DND-41 (cell line): ENCODE measurements at regions not wholly inside any gene's neighbourhood (a gene's known extent, or its start where the extent isn't known, plus 50 kb on each side); places are given as distances from the start of the nearest gene placed in this dataset.

Experiments used
- EZH2 ChIP-seq: IDR thresholded peaks from 3 replicates; pipeline ENCODE4 v1.6.1; 2012; ENCODE audit warnings: borderline replicate concordance, low read depth, mild to moderate bottlenecking, moderate library complexity, low read length, inconsistent platforms; ENCODE audit not compliant: severe bottlenecking
- TF ChIP-seq, protein P1 (sequence below): IDR thresholded peaks from 2 replicates; pipeline ENCODE4 v1.5.1; 2012; ENCODE audit warnings: borderline replicate concordance, low read length, moderate library complexity, mild to moderate bottlenecking; ENCODE audit not compliant: poor library complexity, severe bottlenecking; ENCODE audit errors: extremely low read depth

DNA sequence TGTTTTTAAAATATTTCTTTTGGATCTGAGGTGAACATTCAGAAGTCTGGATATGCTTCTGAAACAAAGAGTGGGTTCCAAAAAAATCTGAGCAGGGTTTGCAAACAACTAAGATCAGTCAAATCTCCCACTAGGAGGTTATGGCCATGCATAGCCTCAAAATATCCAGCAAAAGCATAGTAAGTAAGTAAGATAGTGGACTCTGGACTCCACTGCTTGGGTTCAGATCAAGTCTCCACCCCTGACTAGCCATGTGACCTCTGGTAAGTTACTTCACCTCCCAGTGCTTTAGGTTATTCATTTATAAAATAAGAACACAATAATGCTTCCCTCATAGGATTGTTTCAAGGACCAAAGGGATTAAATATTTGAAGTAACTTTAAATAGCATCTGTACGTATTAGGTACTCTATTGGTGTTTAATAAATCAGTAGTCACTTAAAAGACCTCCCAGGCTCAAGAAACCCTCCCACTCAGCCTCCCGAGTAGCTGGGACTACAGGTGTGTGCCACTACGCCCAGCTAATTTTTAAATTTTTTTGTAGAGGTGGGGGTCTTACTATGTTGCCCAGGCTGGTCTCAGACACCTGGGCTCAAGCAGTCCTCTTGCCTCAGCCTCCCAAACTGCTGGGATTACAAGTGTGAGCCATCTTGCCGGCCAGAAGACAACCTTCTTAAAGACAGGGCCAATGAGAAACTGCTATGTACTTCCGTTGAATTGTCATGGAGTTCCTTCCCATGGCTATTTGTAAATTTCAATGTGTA, 95.7 kb upstream of the SOX5 start:
- TF ChIP-seq, protein P1, sequence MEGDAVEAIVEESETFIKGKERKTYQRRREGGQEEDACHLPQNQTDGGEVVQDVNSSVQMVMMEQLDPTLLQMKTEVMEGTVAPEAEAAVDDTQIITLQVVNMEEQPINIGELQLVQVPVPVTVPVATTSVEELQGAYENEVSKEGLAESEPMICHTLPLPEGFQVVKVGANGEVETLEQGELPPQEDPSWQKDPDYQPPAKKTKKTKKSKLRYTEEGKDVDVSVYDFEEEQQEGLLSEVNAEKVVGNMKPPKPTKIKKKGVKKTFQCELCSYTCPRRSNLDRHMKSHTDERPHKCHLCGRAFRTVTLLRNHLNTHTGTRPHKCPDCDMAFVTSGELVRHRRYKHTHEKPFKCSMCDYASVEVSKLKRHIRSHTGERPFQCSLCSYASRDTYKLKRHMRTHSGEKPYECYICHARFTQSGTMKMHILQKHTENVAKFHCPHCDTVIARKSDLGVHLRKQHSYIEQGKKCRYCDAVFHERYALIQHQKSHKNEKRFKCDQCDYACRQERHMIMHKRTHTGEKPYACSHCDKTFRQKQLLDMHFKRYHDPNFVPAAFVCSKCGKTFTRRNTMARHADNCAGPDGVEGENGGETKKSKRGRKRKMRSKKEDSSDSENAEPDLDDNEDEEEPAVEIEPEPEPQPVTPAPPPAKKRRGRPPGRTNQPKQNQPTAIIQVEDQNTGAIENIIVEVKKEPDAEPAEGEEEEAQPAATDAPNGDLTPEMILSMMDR = no peak
- TF ChIP-seq EZH2 = no peak
